DMS114 treated with DMSO at 0.1 percent for 48 hours (cell line): ENCODE measurements at regions not wholly inside any gene's neighbourhood (a gene's known extent, or its start where the extent isn't known, plus 50 kb on each side); places are given as distances from the start of the nearest gene placed in this dataset.

ENCODE experiments used
- DNase-seq: peaks from one replicate; lab custom pipeline; 2025; ENCODE audit not compliant: unreplicated experiment; lab: John Stamatoyannopoulos, UW

DNA sequence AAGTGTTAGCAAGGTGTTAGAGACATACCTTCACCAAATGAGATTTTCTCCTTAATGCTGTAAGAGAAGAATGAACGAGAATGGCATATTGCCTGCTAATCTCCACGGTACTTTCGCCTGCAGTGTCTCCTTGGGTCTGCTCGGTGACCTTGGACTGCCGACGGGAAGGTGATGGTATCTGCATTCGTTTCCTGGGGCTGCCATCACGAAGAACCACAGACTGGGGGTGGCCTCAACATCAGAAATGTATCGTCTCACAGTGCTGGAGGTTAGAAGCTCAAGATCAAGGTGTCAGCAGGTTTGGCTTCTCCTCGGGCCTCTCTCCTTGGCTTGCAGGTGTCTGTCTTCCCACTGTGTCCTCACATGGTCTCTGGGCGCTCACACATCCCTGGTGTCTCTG is 86.3 kb upstream of the TNRC6C start:
- no peak for DNase-seq

DNA sequence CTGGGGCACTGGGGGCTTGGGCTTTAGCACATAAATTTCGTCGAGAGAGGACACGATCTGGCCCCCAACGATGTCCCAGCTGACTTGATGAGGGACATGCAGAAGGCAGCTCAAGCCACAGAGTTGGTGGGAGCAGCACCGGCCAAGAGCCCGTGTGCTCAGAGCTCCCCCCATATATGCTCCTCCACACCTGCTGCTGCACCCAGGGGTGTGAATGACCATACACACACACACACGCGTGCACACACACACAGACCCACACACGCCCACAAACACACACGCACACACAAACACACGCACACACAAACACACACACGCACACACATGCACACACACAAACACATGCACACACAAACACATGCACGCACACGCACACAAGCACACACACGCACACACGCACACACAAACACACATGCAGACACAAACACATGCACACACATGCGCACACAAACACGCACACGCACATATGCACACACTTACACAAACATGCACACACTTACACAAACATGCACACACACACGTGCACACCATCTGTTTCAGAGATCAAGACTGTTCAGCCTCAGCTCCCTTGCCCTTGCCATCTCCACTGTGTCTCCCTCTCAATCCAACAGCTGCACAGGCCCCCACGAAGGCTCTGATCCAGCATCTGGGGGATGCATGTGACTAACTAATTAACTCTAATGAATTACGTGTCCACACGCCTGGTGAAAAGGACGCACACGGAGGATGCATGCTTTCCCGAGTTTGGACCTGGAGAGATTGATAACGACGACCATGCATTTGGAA is 85.6 kb upstream of the TNRC6C start:
- DNase-seq: no peak

DNA sequence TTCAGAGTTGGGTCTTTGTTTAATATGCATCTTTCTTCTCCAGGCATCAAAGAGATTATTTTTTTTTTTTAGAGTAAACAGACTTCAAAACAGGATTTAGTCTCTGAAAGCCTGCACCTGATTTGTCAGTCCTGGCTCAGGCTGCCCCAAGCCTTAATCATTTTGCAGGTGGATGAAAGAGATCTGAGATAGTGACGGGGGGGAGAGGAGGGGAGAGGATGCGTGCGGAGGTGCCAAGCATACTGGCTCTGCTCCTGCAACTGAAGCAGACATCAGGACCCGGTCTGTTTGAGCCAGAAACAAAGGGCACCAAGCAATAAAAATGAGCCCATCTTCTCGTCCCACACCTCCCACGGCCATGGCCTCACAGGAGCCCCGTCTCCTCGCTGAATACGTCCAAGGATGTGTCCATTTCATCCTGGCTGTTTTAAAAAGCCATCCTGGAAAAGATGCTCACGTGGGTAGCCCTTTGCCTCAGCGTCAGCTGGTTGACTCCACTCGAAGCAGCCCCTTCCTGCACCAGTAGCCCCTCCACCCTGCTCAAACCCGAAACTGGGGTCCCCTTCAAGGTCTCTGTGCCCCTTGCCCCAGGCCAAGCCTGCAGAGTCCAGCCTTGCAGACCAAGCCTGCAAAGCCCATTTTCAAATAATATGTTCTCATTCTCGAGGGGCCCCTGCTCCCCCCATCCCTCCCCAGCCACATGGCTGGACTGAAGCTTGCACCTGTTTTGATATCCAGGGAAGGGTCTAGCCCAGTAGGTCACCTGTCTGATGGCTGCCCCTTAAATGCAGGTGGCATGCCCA is 84.8 kb upstream of the TNRC6C start:
- no peak for DNase-seq

DNA sequence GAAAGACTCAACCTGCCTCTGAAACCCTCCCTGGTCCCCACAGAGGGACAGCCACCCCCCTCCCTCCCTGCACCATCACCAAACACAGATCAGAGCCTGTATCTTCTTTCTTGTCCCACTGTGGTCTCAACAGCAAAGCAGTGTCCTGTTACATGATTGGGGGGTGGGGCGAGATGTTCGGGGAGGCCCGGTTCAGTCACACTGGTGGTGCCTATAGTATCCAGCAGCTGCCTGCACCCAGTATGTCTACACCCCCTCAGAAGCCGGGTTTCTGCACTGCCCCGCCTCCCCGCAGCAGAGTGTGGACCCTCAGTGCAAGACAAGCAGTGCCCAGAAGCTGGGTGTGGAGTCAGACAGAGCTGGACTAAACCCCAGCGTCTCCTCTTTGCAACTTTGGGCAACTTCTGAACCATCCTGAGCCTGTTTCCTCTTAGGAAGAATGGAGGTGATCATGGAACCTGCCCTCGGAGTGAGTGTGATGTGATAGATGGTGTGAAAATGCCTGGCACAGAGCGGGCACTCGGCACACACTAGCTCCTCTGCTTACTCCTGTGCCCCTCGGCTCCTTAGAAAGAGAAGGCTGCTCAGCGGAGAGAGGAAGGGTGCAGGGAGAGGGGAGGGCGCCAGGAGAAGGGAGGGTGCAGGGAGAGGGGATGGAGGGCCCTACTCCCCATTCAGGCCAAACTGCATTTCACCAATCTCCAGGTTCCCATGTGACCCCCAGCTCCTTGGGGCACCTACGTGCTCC is 84.0 kb upstream of the TNRC6C start:
- DNase-seq: no peak

DNA sequence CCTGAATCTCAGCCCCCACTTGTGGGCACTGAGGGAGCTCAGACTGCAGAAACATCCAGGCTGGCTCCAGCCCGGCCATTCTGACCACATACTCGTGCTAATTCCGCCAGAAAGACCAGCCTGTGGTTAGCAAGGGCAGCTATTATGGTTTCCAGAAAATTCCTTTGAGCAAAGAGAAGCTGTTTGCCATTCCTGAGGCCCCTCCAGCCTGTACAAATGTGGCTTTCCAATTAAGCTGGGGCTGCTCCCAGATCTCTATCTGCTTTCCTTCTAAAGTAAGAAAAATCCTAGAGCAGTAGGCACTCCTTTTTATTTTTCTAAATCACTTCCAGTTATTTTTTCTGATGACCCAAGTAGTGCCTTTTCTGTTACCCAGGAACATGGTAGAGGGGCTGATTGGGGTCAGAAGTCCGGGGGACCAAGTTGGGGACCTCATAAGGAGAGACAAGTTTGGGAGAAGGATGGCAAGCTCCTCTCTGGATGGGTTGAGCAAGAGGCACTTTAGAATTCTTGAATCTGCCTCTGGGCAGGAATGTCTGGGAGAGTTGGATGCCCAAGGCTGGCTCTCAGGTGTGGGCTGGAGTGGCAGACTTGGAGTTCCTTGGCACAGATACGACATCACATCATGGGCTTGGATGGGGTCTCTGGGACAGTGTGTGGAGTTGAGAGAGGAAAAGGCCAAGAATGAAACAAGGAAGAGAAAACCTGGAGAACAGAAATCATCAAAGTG is 83.3 kb upstream of the TNRC6C start:
- DNase-seq: no peak

DNA sequence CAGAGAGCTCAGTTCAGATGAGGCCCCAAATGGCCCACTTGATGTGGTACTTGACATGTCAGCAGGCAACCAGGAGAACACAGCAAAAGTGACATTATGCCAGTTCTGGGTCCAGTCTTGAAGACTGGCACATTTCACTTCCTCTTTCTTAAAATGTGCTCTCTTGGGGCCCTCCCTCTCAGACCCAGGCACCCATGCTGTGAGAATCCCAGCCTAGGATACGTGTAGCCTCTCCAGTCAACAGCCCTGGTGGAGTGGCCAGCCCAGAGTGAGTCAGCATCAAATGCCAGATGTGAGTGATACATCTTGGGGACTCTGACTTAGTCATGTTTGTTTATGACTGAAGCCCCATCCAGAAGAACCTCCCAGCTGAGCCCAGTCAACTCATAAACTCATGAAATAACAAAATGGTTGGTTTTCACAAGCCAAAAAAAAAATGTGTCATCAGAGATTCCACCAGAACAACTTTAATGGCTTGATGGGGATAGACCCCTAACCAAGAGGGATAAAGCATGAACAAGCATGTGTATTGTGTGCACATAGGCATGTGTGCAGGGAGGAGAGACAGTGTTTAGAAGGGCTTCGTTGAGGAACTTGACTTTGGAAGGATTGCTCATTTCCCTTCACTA is 82.5 kb upstream of the TNRC6C start:
- DNase-seq: no peak

DNA sequence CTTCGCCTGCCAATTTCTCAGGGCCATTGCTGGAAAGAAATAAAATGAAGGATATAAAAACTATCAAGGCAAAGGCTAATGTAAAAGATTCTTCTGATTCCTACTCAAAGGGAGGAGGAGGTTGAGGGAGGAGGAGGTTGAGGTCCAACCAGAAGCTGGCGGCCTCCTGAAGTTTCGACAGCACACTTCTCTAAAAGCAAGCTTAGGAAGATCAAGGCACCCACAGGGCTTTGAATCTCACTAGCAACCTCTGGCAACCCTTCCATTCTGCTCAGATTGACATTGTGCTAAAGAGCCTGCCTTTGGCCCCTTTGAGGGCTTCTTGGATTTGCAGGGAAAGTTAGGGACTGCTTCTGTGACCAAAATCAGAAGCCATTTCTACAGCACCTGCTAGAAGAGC is 81.5 kb upstream of the TNRC6C start:
- DNase-seq: no peak

DNA sequence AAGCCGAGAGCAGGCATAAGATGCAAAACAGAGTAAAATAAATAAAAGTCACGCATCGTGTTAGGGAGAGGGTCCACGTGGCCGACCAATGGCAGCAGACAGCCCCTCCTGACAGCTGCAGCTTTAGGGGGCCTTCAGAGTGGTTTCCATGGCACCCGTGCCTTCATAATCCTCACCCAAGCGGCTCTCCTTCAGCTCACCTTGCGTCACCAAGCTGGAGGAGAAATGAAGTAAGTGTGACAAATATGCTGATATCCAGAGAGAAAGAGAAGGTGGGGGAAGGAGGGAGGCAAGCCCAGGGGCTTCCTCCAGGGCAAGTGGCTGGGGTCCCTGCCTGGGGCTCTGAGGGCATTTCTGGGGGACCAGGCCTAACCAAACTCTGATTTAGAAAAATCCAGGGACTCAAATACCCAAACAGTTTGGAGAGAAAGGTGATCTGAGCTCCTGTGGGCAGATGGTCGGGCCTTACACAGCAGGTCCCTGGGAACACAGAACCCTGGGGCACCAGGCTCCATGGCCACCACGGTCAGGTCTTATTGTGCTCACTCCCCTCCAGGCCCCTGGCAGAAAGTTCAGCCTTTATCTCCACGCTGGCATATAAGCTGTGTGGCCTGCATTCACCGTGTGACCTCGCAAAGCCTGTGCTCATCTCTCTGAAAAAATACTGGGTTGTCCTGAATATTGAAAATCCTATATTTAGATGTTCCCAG is 80.7 kb upstream of the TNRC6C start:
- no peak for DNase-seq

DNA sequence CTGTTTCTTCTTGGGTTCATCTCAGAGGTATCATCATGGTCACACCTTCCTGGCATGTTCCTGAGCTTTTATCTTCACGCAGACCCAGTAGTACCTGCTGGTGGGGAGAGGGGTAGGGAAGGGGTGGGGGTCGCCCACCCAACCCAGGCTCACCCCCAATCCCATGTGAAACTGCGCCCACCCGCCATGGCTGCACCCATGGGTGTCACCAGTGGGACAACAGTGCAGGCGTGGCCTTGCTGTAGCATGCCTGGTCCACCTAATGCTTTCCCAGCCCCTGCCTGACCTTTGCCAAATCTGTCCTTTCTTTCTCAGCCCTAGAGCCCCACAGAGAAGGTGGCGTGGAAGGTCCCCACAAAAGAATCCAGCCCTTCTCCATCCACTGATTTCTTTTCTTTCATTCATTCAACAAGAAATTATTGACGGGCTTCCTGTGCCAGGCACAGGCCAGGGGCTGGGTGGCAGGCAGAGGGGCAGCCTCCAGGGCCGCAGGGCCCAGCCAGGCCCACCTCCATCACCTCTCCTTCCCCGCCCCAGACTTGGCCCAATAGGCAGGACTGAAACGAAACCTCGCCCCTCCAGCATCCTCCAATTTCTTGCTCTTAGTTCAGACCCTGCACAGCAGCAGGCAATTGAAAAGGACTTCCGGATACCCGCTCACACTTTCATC is 79.1 kb upstream of the TNRC6C start:
- DNase-seq: no peak

DNA sequence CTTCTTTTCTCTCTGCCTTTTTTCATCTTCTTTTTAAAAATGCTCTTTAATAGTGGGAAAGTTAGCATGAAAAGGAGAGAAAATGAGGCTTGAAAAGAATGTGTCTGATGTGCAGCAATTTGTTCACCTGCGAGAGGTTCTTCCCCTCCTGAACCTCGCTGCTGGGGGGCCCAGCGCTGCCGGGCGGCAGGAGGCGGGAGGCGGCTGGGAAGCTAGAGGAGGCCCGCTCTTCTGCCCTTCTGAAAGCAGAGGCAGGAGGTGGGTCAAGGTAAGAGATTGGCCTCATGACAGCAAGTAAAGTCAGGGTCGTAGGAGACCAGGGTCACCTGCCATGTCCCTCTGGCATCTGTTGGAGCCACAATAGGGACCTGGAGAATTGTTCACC is 78.6 kb upstream of the TNRC6C start:
- DNase-seq: no peak

DNA sequence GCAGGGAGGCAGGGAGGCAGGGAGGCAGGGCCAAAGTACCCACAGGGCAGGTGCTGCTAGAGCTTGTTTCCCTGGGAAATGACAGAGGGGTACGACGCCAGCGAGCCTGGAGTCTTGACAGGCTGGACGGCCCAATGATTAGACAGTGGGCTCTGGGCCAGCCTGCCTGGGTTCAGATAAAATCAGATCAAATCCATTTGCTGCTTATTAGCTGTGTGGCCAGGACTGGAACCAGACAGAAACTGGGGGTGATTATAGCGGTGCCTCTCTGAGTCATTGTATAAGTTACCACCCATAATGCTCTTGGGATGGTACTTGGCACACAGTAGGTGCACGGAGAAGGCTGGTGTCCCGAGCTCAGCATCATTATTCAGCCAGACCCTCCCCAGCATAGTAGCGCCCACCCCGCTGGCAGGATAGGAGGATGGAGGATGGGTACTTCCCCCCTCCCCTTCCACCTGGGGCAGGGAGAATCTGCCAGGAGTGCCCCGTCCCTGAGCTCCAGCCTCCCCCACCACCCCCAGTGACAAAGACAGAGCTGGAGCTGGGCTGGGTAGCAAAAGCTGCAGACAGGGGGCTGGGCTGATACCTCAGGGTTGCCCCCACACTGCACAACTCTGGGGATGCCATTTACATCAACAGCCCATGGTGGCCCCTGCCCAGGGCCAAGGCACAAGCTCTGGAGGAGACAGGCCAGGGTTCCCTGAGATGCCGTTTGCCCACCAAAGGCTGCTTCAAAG is 77.6 kb upstream of the TNRC6C start:
- DNase-seq: no peak

DNA sequence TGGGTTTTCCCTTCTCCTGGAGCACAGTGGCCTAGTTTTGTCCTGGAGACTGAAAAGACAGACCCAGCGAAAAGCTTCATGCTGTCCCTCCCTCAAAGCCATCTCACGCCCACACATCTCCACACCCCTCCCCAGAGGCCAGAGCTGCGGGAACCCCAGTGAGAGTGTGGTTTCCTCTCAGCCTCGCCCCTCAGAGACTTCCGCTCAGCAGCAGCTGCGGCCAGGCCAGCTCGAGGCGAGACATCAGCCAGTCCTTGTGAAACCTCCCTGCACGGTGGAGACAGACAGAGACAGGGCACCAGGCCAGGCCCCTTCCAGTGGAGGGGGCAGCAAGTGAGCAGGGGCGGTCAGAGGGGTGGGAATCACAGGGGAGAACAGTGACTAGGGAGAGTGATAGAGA is 77.0 kb upstream of the TNRC6C start:
- no peak for DNase-seq

DNA sequence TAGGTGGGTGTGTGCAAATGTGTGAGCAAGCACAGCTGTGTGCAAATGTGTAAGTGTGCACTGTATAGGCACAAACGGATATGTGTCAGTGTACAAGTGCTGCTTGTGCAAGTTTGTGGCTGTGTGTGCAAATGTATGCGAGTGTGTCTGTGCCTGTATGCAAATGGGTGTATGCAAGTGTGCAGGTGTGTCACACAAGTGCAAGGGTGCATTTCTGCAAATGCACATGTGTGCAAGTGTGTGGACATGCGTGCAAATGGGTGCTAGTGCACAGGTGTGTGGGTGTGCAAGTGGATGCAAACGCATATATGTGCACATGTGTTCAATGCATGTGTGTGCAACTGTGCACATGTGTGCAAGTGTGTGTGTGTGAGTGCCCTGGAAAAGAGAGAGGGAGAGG is 76.5 kb upstream of the TNRC6C start:
- no peak for DNase-seq

DNA sequence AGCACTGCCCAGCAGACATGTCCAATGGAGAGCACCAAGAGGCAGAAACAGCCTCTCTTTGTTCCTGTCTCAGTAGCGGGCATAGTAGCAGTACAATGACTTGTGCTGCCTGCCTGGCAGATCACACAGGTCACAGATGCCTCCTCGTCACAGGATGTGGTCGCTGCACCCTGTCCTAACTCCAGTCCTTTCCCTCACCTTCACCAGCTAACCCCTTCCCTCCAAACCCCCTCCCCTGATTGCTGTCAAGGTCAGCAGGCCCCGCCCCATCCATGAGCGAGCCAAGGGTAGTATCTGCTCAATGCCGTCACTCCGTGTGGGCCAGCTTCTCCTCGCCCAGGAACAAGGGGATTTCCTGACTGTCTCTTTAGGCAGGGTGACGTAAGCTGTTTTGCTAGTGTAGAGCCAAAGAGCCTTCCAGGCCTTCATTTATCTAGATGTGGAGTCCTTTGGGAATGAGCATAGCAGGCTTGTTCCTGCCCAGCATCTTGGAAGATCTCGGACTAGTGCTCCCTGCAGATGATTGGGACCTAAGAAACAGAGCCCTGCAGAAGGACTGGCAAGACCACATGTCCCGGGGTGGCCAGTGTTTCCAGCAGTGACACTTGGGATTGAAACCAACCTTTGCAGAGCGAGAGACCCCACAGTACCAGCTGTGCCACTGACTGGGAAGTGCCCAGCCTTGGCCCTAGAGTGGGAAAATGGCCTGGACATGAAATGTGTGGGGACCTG is 75.9 kb upstream of the TNRC6C start:
- DNase-seq: no peak

DNA sequence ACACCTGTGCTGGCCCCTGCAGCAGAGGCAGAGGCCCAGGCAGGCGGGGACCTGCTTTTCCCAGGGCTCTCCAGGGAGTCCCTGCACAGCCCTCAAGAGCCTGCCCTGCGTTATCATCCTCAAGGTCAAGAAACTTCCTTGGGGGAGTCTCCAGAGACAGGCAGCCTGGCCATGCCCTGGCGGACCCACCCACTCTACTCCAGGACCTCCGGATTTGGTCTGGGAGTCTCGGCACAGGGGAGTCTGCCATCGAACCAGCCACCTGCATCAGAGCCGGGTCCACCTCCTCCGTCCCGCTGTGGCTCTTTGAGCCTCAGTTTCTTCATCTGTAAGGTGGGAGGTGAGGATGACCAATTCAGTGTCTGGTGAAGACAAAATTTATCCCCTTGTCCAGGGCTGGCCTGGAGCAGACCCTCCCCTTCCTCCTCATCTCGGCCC is 75.3 kb upstream of the TNRC6C start:
- DNase-seq: no peak

DNA sequence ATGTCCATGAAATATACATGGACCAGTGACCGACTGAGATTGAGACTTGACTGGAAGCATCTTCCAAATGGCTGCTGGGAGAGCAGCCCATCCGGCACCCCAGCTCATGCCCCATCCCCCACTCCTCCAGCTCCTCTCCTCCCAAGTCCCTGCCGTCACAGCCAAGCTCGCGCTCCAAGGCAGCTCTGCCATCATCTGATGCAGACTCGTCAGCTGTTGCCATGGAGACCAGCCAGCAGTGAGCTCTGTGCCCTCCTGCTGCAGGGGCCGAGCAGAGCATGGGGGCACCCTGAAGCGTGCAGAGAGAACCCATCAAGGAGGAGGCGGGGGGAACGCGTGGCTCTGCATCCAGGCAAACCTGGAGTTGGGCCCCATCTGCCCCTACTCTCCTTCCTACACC is 74.5 kb upstream of the TNRC6C start:
- DNase-seq: no peak

DNA sequence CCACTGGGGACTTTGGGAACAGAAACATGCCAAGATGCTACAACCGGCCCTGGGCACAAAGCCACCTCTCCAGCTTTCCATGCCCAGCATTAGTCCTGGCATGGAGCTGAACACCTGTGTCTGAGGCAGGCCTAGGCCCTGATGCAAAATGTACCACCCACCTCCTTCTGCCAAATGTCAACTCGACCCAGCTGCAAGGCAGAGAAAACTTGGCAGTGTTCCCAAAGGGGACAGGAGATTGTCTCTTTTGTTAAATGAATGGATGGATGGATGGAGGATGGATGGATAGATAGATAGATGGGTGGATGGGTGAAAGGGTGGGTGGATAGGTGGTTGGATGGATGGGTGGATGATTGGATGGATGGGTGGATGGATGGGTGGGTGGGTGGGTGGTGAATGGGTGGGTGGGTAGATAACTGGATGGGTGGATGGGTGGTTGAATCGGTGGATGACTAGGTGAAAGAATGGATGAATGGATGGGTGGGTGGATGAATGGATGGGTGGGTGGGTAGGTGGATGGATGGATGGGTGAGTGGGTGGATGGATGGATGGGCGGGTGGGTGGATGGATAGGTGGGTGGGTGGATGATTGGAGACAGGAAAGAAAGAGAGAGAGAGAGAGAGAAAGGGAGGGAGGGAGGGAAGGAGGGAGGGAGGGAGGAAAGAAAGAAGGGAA is 73.4 kb upstream of the TNRC6C start:
- DNase-seq: no peak
